ENCODE measurements at regions not wholly inside any gene's neighbourhood (a gene's known extent, or its start where the extent isn't known, plus 50 kb on each side); places are given as distances from the start of the nearest gene placed in this dataset.
"Not testable (repeated sequence)": the region's sequence is repeated elsewhere in the genome, so short reads cannot be mapped to it uniquely, and the experiment has no call there.

DNA sequence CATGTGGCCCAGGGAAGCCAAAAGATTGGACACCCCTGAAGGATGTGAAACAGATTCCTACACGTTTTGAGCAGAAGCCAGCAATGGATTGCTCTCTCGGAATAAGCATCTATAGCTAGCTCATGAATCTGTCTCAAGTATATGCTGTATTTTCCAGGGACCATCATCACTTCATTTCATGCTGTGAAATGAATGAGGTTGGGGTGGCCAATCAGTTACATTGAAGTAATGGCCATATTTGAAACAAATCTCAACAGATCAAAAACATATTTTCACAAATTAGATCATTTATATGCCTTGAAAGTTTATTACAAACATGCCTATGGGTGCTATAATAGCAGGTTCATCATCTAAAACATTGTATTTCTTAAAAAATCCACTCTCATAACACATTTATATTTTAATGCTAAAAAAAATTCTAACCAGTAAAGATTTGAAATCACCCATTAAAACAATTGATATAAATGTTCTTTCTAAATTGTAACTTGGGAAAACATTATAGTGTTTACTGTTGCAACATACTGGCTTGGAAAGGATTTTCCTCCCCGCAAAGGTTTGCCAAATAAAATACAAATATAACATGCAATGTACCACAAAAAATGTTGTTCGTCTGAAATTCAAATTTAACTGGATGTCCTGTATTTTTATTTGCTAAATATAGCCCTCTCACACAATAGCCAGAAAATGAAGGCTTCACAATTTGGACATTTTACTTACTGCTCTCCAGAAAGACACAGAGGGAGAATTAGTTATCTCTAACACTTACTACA, 743.6 kb downstream of the KCNJ2 start:
- peak; percentile 20 for DNase-seq (ENCODE audit: low read depth)

DNA sequence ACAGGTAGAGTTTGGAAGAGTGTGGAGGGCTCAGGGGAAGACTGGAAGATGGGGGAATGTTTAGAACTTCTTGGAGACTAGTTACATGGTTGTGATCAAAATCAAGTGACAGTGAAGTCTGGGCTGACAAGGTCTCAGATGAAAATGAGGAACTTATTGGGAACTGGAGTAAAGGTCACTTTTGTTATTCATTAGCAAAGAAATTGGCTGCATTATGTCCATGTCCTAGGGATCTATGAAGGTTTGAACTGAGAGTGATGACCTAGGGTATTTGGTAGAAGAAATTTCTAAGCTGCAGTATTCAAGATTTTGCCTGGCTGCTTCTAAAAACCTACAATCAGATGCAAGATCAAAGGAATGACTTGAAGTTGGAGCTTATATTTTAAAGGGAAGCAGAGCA, 747.1 kb downstream of the KCNJ2 start:
- DNase-seq (ENCODE audit: low read depth) = no peak

DNA sequence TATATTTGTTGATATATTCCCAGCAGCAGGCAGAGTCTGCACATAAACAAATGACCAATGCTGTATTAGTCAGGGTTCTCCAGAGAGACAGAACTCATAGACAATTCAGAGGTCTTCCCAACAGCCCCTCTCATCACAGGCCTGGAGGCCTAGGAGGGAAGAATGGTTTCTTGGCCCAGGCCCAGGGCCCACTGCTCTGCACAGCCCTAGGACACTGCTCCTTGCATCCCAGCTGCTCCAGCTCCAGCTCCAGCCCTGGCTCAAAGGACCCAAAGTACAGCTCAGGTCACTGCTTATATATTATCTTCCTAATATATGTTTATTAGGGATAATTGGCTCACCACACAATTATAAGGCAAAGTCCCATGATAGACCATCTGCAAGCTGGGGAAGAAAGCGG, 749.9 kb downstream of the KCNJ2 start:
- DNase-seq (ENCODE audit: low read depth) = no peak

DNA sequence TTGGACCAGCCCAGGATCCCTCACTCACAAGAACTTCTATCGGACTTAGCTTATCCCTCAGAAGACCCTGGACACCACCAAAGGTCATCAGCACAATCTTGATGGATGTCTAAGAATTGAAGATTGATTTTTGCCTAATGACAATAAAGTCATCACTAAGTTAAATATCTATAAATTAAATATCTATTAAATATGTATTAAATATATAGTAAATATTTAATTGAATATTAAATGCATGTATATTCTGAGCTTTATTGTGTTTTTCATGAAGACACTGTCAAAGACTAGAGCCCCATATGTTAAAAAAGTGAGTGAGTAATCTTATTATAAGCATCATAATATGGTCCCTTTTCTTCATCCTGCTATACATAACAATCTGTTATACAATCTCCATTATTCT, 751.1 kb downstream of the KCNJ2 start:
- no peak for DNase-seq (ENCODE audit: low read depth)

DNA sequence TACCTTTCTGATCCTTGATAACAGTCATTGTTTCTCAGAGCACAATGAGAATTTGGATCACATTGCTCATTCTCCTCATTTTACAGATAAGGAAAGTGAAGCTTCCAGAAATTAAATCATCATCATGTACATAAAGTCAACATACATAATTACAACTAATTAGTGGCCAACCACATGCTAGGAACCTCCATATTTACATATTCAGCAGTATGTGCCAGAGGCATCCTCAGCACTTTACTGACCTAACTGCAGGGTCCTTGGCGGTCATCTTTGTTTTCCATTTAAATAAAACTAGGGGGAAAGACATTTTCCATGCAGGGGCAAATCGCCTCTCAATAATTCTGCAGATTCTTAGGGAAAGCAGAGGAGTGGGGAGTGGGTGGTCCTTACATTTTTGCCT, 752.9 kb downstream of the KCNJ2 start:
- no peak for DNase-seq (ENCODE audit: low read depth)

DNA sequence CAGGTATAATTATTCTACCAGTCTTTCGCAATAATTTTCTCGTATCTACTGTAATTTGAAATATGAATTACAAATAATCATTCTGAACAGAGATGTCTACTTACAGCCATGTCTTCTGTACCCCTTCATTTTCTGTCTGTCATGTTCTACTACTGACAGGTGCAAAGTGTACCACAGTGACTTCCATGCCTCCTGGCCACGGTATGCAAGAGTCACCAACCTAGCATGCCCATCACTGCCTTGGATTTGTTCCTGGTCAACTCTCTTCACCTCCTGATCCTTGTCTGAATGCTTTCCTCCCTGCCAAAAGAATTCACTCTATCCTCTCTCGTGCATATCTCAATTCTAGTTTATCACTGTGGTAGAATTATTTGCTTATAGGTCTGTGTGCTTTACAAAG, 755.4 kb downstream of the KCNJ2 start:
- peak; percentile 87 for DNase-seq (ENCODE audit: low read depth)

DNA sequence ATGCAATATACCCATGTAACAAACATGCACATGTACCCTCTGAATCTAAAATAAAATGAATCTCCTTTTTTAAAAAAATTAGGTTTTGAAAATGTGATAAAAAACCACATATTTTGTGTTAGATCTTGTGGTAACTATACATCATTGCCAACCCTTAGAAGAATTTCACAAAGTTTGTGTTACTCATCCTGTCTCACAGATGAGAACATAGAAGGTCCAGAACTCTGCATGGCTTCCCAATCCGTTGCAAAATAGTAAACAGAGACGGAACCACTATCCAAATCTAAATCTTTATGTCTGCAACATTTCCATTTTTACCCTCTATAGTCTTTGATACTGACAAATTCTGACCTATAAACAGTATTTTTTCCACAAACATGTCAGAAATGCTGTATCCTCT, 759.9 kb downstream of the KCNJ2 start:
- no peak for DNase-seq (ENCODE audit: low read depth)

DNA sequence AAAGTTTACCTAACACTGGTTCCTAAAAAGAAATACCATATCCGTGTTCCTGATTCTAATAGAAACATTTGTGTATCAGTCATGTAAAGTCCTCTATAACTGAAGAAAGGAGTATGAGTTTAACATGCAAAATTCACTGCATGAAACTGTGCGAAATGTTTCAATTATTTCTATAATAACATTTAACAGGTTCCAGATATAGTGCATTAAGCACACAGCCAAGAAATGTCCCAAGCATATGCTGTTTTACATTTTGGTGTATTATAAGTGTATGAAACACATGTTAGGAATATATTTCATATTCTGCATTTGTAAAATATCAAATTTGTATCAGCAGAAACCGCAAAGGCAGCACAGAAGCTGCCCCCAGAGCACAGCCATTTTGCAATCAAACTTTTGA, 764.9 kb downstream of the KCNJ2 start:
- DNase-seq (ENCODE audit: low read depth) = no peak

DNA sequence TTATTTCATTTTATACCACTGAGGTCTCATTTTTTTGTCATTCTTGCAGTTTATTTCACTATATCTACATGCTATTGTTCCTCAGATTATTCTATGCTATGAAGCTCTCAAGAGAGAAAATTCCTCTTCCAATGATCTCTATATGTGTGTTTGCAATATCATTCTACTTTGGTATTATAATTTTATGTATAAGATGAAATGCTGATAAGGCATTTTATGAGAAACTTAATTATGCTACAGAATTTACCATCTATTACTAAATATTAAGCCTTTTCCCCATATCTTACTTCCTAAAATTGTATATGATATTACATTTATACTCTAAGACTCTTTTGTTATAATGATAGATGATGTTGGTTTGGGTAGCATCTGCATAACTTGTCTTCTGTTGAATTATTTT, 765.5 kb downstream of the KCNJ2 start:
- DNase-seq (ENCODE audit: low read depth) = no peak

DNA sequence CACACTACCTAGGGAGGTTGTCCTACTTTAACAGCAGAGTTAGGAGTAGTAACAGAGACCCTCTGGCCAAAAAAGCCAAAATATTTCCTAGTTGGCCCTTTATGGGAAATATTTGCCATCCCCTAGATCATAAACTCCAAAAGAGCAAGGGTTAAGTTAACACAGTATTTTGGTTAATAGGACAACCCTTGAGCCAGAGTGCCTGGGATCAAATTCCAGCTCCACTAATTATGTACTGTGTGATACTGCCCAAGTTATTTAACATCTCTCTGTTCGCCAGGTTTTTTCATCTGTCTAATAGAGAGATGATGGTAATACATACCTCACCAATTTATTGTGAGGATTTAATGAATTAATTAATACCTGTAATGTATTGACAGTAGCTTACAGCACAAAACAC, 767.4 kb downstream of the KCNJ2 start:
- no peak for DNase-seq (ENCODE audit: low read depth)

DNA sequence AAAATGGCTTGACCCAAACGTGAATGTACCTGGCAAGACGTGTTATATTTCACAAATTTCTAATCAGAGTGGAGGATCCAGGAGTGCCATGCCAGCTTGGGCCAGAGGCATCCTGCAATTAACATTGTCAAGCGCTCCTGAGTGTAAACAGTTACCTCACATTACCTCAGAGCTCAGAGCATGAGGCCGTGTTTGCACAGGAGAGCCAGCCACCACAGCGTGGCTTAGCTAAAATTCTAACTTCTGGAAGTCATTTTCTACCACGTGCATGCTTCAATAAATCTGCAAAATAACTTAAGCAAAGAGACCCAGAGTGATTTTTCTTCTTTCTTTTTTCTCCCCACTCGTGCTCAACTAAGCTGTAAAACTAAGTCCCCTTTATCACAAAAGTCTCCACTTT, 769.0 kb downstream of the KCNJ2 start:
- no peak for DNase-seq (ENCODE audit: low read depth)

DNA sequence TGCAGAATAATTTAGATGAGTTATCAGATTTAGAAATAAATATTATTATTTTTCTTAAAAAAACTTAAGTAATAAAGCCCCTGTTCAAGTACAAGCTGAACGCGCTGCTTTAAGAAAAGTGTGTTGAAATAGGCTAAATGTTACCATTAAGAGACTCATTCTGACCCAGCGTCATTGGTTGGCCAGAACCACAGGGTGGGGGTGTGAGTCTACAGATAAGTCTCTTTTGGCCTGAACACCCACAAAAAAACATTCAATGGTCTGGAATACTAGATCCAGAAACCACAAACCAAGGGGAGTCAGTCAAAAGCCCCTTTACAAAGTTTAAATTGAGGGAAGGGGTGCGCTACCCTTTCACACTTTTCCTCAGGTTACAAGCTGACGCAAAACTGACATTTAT, 776.1 kb downstream of the KCNJ2 start:
- no peak for DNase-seq (ENCODE audit: low read depth)

DNA sequence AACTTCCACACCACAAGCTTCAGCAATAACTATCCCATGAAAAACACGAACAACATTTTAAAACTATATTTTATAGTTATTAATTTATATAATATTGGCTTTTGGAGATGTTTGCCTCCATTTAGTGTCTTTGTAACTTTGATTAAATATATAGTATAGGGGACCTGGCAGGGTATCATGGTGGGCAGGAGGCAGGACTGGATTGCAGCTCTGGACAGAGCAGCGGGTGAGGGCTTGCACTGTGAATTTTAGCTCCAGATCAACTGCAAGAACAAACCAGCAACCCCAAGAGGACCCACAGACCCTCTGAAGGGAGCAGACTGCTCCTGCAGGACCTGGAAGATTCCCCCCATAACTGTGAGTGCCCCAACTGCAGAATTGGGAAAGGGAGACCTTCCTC, 777.9 kb downstream of the KCNJ2 start:
- DNase-seq (ENCODE audit: low read depth) = no peak

DNA sequence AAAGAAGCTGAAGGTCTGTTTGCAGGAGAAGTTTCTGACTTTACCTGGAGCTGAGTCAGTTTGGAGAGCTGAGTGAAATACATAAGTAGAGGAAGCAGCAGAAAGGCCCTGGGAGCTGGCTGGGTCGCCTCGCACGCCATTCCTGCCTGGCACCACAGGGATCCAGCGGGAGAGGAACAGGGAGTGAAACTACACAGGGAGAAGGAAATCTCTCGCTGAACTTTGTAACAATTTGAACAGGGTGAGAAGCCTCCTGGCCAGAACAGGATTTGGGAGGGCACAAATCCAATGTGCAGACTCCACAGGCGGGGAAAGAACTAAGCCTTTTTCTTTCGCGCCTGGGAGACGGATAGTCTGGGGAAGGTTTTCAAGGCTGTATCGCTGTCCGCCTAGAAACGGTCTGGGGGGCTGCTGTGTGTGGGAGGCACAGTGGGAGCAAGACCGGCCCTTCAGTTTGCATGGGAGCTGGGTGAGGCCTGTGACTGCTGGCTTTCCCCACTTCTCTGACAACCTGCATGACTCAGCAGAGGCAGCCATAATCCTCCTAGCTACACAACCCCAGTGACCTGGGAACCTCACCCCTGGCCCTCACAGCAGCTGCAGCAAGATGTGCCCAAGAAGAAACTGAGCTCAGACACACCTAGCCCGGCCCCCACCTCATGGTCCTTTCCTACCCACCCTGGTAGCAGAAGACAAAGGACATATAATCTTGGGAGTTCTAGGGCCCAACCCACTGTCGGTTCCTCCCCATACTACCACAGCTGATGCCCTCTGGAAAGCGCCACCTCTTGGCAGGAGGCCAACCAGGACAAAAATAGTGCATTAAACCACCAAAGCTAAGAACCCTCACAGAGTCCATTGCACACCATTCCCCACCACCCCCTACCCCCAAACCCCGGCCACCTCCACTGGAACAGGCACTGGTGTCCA, 778.6 kb downstream of the KCNJ2 start:
- DNase-seq (ENCODE audit: low read depth) = no peak

DNA sequence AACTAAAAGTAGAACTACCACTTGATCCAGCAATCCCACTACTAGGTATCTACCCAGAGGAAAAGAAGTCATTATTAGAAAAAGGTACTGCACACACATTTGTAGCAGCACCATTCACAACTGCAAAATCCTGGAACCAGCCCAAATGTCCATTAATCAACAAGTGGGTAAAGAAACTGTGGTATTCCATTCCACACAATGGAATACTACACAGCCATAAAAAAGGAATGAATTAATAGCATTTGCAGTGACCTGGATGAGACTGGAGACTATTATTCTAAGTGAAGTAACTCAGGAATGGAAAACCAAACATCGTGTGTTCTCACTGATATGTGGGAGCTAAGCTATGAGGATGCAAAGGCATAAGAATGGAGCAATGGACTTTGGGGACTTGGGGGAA, 783.8 kb downstream of the KCNJ2 start:
- not testable (repeated sequence) for DNase-seq (ENCODE audit: low read depth)

DNA sequence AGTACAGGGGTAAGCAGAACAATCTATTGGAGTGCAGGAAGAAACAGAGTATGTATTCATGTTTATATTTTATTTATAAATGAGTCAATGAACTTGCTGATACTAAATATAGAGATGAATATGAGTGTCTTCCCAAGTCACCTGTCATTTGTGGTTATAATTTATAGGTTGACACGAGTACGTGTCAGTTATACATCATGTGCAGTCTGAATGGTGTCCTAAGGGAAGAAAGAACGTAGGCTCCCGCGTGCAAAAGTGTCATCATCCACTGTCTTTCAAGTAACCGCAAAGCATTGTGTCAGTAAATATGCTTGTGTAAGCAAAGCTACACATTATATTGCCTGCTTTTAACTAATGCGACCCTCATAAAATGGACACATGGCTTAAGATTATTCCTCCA, 786.1 kb downstream of the KCNJ2 start:
- DNase-seq (ENCODE audit: low read depth) = no peak

DNA sequence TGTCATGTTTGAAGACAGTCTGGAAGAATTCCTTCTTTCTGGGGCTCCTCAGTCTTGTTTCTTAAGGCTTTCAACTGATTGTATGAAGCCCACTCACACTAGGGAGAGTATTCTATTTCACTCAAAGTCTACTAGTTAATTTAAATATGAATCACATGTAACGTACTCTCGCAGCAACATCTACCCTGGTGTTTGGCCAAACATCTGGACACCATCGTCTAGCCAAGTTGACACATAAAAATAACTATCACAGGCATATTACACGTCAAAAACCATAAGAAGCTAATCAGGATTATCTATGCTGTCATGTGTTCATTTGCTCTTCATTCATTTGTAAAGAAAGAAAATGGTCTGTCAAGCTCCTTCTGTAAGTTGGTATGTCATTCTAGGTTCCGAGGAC, 787.4 kb downstream of the KCNJ2 start:
- DNase-seq (ENCODE audit: low read depth) = no peak

DNA sequence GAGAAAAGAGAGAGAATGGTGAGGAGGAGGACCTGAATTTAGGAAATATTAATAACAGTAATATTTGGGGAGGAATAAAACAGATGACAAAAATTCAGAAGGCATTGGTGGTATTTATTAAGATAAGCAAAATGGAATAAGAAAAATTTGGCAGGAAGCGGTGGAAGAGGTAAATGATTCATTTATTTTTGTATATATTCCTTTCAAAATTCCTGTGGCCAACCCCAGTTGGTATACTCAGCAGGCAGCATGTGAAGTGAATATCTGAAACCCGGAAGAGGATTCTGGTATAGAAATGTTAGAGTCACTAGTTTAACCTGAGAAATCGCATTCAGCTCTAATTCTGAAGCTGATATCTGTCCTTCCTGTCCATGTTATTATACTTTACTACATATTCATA, 792.0 kb downstream of the KCNJ2 start:
- no peak for DNase-seq (ENCODE audit: low read depth)

DNA sequence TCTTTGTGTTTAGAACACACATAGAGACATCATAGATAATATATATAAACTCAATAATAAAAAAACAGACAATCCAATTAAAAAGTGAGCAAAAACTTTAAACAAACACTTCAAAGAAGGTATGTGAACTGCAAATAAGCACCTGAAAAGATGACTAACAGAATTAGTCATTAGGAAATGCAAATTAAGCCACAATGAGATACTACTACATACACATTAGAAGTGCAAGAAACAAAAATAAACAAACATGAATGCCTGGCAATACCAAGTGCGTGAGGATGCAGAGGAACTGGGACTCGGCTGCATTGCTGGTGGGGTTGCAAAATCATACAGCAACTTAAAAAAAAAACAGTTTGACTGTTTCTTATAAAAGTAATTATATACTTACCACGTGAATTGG, 799.0 kb downstream of the KCNJ2 start:
- no peak for DNase-seq (ENCODE audit: low read depth)

DNA sequence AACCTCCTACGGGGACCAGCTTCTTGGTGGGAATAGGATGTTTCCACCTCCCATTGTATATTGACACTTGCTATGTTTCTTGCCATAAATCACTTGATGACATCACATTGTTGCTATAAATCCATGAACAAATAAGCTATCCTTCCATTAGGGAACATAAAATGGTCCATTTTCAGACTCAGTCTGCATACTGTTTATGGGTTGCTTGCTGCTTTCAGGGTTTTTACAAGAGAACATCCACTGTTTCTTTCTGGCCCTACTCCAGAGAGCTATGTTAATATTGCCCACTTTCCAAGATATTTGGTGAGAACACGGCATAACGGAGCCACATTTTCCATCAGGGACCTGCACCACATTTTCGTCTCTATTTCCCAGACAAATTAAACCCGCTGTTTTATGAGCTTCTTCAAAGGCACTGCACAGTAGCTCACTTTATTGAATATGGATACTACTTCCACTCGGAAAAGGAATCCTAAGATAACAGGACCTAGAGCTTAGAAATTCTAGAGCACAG, 800.2 kb downstream of the KCNJ2 start:
- no peak for DNase-seq (ENCODE audit: low read depth)

DNA sequence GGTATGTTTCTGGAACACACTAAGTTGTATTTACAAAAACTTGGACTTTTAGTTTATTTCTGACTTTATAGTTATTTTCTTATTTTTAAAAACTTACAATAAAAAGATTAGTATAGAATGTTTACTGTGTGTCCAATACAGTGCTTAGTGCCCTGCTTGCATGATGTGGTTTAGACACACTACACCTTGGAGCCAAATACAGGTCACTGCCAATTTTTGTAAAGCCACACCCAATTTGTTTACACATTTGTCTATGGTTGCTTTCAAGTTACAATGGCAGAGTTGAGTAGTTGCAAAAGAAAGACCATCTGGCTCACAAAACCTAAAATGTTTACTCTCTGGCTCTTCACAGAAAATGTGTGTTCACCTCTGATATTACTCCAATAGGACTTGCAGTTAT, 807.1 kb downstream of the KCNJ2 start:
- DNase-seq (ENCODE audit: low read depth) = no peak

DNA sequence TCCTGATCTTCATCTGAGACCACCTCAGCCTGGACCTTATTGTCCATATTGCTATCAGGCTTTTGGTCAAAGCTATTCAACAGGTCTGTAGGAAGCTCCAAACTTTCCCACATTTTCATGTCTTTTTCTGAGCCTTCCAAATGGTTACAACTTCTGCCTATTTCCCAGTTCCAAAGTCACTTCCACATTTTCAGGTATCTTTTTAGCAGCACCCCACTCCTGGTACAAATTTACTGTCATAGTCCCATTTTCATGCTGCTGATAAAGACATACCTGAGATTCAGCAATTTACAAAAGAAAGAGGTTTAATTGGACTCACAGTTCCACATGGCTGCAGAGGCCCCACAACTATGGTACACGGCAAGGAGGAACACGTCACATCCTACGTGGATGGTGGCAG, 815.5 kb downstream of the KCNJ2 start:
- DNase-seq (ENCODE audit: low read depth) = no peak
